ENCODE measurements at regions not wholly inside any gene's neighbourhood (a gene's known extent, or its start where the extent isn't known, plus 50 kb on each side); places are given as distances from the start of the nearest gene placed in this dataset.
A peak's percentile ranks its signal among the peaks of the same experiment; 100 is the strongest.
"Not testable (repeated sequence)": the region's sequence is repeated elsewhere in the genome, so short reads cannot be mapped to it uniquely, and the experiment has no call there.

- Mint-ChIP-seq H3K27me3 (ENCODE audit: unreplicated experiment) (no peaks in the 10 kb centered on the region), H3K9me3 (ENCODE audit: unreplicated experiment) (peaks cover 1% of the 10 kb centered on the region), H3K36me3 (ENCODE audit: unreplicated experiment) (no peaks in the 10 kb centered on the region), H3K27ac (ENCODE audit: unreplicated experiment) (no peak overlapping the region), H3K4me1 (ENCODE audit: low read depth, unreplicated experiment) (peaks cover 4% of the 10 kb centered on the region), H3K4me3 (ENCODE audit: unreplicated experiment) (no peak overlapping the region)
- peak; percentile 72 for DNase-seq
- TF ChIP-seq CTCF (IDR thresholded peaks at IDR 0.05; ENCODE audit: partially characterized antibody, unreplicated experiment) = peak; percentile 76
Observed at GRCh38 chr5:159515909-159516415, 185.7 kb upstream of the IL12B start.

GRCh38 chr5:159518371-159518770 lies 188.1 kb upstream of the IL12B start:
- no peaks in the 10 kb centered on the region for H3K27me3 Mint-ChIP-seq (ENCODE audit: unreplicated experiment)
- H3K27ac Mint-ChIP-seq (ENCODE audit: unreplicated experiment) = no peak overlapping the region
- H3K36me3 Mint-ChIP-seq (ENCODE audit: unreplicated experiment) = no peaks in the 10 kb centered on the region
- no peak overlapping the region for H3K4me3 Mint-ChIP-seq (ENCODE audit: unreplicated experiment)
- peaks cover 1% of the 10 kb centered on the region for H3K9me3 Mint-ChIP-seq (ENCODE audit: unreplicated experiment)
- H3K4me1 Mint-ChIP-seq (ENCODE audit: low read depth, unreplicated experiment) = no peaks in the 10 kb centered on the region
- DNase-seq = no peak
- no peak for TF ChIP-seq CTCF (IDR thresholded peaks at IDR 0.05; ENCODE audit: partially characterized antibody, unreplicated experiment)

- Mint-ChIP-seq H3K4me3 (ENCODE audit: unreplicated experiment) (no peak overlapping the region), H3K27me3 (ENCODE audit: unreplicated experiment) (no peaks in the 10 kb centered on the region), H3K9me3 (ENCODE audit: unreplicated experiment) (peaks cover 1% of the 10 kb centered on the region), H3K36me3 (ENCODE audit: unreplicated experiment) (no peaks in the 10 kb centered on the region), H3K27ac (ENCODE audit: unreplicated experiment) (no peak overlapping the region), H3K4me1 (ENCODE audit: low read depth, unreplicated experiment) (no peaks in the 10 kb centered on the region)
- no peak for DNase-seq
- TF ChIP-seq CTCF (IDR thresholded peaks at IDR 0.05; ENCODE audit: partially characterized antibody, unreplicated experiment) = no peak
Observed at GRCh38 chr5:159519365-159519764, 189.1 kb upstream of the IL12B start.

GRCh38 chr5:159522841-159523240 lies 192.6 kb upstream of the IL12B start:
- H3K27ac Mint-ChIP-seq (ENCODE audit: unreplicated experiment) = no peak overlapping the region
- no peak for TF ChIP-seq CTCF (IDR thresholded peaks at IDR 0.05; ENCODE audit: partially characterized antibody, unreplicated experiment)
- H3K9me3 Mint-ChIP-seq (ENCODE audit: unreplicated experiment) = no peaks in the 10 kb centered on the region
- peaks cover 2% of the 10 kb centered on the region for H3K27me3 Mint-ChIP-seq (ENCODE audit: unreplicated experiment)
- H3K4me1 Mint-ChIP-seq (ENCODE audit: low read depth, unreplicated experiment) = peaks cover 5% of the 10 kb centered on the region
- no peaks in the 10 kb centered on the region for H3K36me3 Mint-ChIP-seq (ENCODE audit: unreplicated experiment)
- DNase-seq = no peak
- H3K4me3 Mint-ChIP-seq (ENCODE audit: unreplicated experiment) = no peak overlapping the region

GRCh38 chr5:159524279-159524678 lies 194.0 kb upstream of the IL12B start:
- H3K4me3 Mint-ChIP-seq (ENCODE audit: unreplicated experiment); H3K4me1 Mint-ChIP-seq (ENCODE audit: low read depth, unreplicated experiment); H3K27me3 Mint-ChIP-seq (ENCODE audit: unreplicated experiment); H3K9me3 Mint-ChIP-seq (ENCODE audit: unreplicated experiment); H3K36me3 Mint-ChIP-seq (ENCODE audit: unreplicated experiment); H3K27ac Mint-ChIP-seq (ENCODE audit: unreplicated experiment); DNase-seq: not testable (repeated sequence)
